Endothelial cell (in vitro differentiated cells): ENCODE measurements at regions not wholly inside any gene's neighbourhood (a gene's known extent, or its start where the extent isn't known, plus 50 kb on each side); places are given as distances from the start of the nearest gene placed in this dataset.

Experiments
- DNase-seq: peaks from one replicate; pipeline ENCODE4 v3.0.0; 2021; ENCODE audit warnings: low spot score
- H3K27ac Mint-ChIP-seq: one replicate; pipeline ENCODE4 v1.8.0; 2021; ENCODE audit warnings: mixed read lengths, inconsistent platforms; ENCODE audit not compliant: unreplicated experiment
- H3K27me3 Mint-ChIP-seq: one replicate; pipeline ENCODE4 v1.8.0; 2021; ENCODE audit warnings: mild to moderate bottlenecking, moderate library complexity, mixed read lengths, inconsistent platforms; ENCODE audit not compliant: unreplicated experiment
- H3K36me3 Mint-ChIP-seq: one replicate; pipeline ENCODE4 v1.8.0; 2021; ENCODE audit warnings: mild to moderate bottlenecking, low read depth, mixed read lengths, inconsistent platforms; ENCODE audit not compliant: unreplicated experiment
- H3K4me1 Mint-ChIP-seq: one replicate; pipeline ENCODE4 v1.8.0; 2021; ENCODE audit warnings: mild to moderate bottlenecking, mixed read lengths, inconsistent platforms; ENCODE audit not compliant: unreplicated experiment
- H3K4me3 Mint-ChIP-seq: one replicate; pipeline ENCODE4 v1.8.0; 2021; ENCODE audit warnings: mild to moderate bottlenecking, mixed read lengths, inconsistent platforms; ENCODE audit not compliant: unreplicated experiment
- H3K9me3 Mint-ChIP-seq: one replicate; pipeline ENCODE4 v1.8.0; 2021; ENCODE audit warnings: mixed read lengths, inconsistent platforms; ENCODE audit not compliant: unreplicated experiment
- TF ChIP-seq, protein P1 (sequence below): fragments of 200-600 bp; sonication (generic); IDR thresholded peaks from one replicate; pipeline ENCODE4 v1.5.0; 2021; ENCODE audit warnings: antibody characterized with exemption; ENCODE audit not compliant: unreplicated experiment

DNA sequence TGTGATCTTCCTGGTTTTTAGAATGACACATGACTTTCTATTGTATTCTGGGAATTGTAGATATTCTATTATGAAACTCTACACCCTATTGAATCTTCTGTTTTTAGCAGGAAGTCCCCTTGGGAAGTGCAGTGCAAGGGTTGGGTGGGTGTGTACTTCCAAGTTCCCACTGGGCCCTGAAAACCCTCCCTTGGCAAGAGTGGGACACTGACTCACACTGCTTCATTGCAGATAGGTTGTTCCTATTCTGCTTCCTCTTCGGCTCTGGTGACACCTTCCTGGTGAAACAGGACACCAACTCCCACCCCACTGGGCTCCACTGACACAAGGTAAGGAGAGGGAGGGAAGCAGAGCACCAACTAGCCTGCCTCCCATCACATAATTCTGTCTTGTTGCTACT lies 121.8 kb downstream of the KCTD12 start:
- Mint-ChIP-seq H3K36me3 (no peaks in the 10 kb centered on the region), H3K27me3 (no peaks in the 10 kb centered on the region), H3K27ac (no peak overlapping the region), H3K4me3 (no peak overlapping the region), H3K9me3 (no peaks in the 10 kb centered on the region), H3K4me1 (peaks cover 10% of the 10 kb centered on the region)
- TF ChIP-seq, protein P1, sequence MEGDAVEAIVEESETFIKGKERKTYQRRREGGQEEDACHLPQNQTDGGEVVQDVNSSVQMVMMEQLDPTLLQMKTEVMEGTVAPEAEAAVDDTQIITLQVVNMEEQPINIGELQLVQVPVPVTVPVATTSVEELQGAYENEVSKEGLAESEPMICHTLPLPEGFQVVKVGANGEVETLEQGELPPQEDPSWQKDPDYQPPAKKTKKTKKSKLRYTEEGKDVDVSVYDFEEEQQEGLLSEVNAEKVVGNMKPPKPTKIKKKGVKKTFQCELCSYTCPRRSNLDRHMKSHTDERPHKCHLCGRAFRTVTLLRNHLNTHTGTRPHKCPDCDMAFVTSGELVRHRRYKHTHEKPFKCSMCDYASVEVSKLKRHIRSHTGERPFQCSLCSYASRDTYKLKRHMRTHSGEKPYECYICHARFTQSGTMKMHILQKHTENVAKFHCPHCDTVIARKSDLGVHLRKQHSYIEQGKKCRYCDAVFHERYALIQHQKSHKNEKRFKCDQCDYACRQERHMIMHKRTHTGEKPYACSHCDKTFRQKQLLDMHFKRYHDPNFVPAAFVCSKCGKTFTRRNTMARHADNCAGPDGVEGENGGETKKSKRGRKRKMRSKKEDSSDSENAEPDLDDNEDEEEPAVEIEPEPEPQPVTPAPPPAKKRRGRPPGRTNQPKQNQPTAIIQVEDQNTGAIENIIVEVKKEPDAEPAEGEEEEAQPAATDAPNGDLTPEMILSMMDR: no peak
- no peak for DNase-seq

- TF ChIP-seq, protein P1: no peak
- H3K36me3 Mint-ChIP-seq: no peaks in the 10 kb centered on the region
- peaks cover 5% of the 10 kb centered on the region for H3K4me1 Mint-ChIP-seq
- no peak overlapping the region for H3K4me3 Mint-ChIP-seq
- H3K9me3 Mint-ChIP-seq: no peaks in the 10 kb centered on the region
- H3K27ac Mint-ChIP-seq: no peak overlapping the region
- no peak for DNase-seq
- no peaks in the 10 kb centered on the region for H3K27me3 Mint-ChIP-seq
Observed at GRCh38 chr13:76762721-76763120, 123.5 kb downstream of the KCTD12 start.

- H3K4me1 Mint-ChIP-seq: peaks cover 5% of the 10 kb centered on the region
- H3K27ac Mint-ChIP-seq: no peak overlapping the region
- DNase-seq: no peak
- no peaks in the 10 kb centered on the region for H3K9me3 Mint-ChIP-seq
- no peak overlapping the region for H3K4me3 Mint-ChIP-seq
- TF ChIP-seq, protein P1: no peak
- no peaks in the 10 kb centered on the region for H3K36me3 Mint-ChIP-seq
- H3K27me3 Mint-ChIP-seq: no peaks in the 10 kb centered on the region
Observed at GRCh38 chr13:76759877-76760276, 126.3 kb downstream of the KCTD12 start.

DNA sequence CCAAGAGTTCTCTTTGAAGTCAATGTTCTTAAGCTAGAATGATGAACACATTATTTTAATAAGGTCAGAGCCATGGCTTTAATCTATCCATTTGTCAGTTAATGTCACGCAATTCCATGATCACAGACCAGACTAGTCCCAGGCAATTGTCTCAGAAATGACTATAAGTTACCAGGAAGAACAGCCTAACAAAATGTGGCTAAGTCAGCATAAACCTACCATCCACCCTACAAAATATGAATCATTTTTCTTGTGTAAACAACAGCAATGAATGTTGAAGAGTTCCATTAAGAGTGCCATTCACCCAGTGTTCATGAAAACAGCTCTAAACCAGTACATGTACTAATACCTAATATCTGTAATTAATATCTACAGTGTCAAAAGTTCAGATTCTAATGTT lies 127.5 kb downstream of the KCTD12 start:
- TF ChIP-seq, protein P1: no peak
- no peaks in the 10 kb centered on the region for H3K36me3 Mint-ChIP-seq
- no peak for DNase-seq
- H3K4me3 Mint-ChIP-seq: no peak overlapping the region
- no peak overlapping the region for H3K27ac Mint-ChIP-seq
- no peaks in the 10 kb centered on the region for H3K9me3 Mint-ChIP-seq
- peaks cover 6% of the 10 kb centered on the region for H3K4me1 Mint-ChIP-seq
- H3K27me3 Mint-ChIP-seq: no peaks in the 10 kb centered on the region

DNA sequence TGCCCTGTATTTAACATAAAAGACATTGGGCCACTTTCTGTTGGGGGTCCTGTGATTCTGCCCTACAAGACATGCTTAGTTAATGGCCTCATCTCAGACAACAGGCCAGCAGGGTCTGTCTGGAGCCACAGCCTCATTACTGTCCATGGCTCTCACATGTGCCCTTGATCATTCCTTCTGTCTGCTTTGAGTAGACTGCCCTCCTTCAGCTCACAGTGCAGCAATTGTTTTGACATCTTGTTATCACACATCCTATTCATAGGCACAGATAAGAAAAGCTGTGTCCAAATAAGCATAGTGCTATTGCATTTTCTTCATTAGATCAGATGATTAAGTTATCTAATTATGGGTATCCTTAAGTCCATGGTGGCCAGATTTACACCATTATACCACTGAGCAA lies 127.9 kb downstream of the KCTD12 start:
- H3K4me3 Mint-ChIP-seq: no peak overlapping the region
- no peaks in the 10 kb centered on the region for H3K9me3 Mint-ChIP-seq
- H3K4me1 Mint-ChIP-seq: peaks cover 6% of the 10 kb centered on the region
- TF ChIP-seq, protein P1: no peak
- no peak overlapping the region for H3K27ac Mint-ChIP-seq
- no peaks in the 10 kb centered on the region for H3K27me3 Mint-ChIP-seq
- DNase-seq: no peak
- no peaks in the 10 kb centered on the region for H3K36me3 Mint-ChIP-seq
